Body of pancreas (tissue), 4 donors: ENCODE measurements at regions not wholly inside any gene's neighbourhood (a gene's known extent, or its start where the extent isn't known, plus 50 kb on each side); places are given as distances from the start of the nearest gene placed in this dataset.

Experiments
- ATAC-seq: fragments of 150-250 bp; one replicate; pipeline ENCODE4 v1.9.1; 2016
- DNase-seq, 4 donors: peaks; one replicate each; pipeline ENCODE4 v3.0.0-alpha.2; 2019
- H3K27ac ChIP-seq, 4 donors: fragments of 200-600 bp; sonication (generic); 1 replicate in 3 of 4; 2 replicates in 1 of 4; pipeline versions ENCODE4 v1.5.1 to v1.6.1; 2016 to 2019; ENCODE audit warnings: mild to moderate bottlenecking in 1 of 4, mixed read lengths in 1 of 4, moderate library complexity in 1 of 4
- H3K27me3 ChIP-seq, 2 donors: fragments of 200-600 bp; sonication (generic); one replicate each; pipeline ENCODE4 v1.6.0; 2016; ENCODE audit warnings: mild to moderate bottlenecking in 1 of 2
- H3K36me3 ChIP-seq, 2 donors: fragments of 200-600 bp; sonication (generic); replicated peaks in 1 of 2; 2 replicates each; pipeline ENCODE4 v1.5.1; 2016; ENCODE audit warnings: low read depth in 2 of 2; ENCODE audit not compliant: insufficient read depth in 1 of 2
- H3K4me1 ChIP-seq: fragments of 200-600 bp; sonication (generic); one replicate; pipeline ENCODE4 v1.6.0; 2016
- H3K4me3 ChIP-seq, 2 donors: fragments of 200-600 bp; sonication (generic); 1 replicate in 1 of 2; 2 replicates in 1 of 2; pipeline ENCODE4 v1.5.1; 2016 to 2019
- H3K9me3 ChIP-seq, 3 donors: fragments of 200-600 bp; sonication (generic); 1 replicate in 2 of 3; 2 replicates in 1 of 3; pipeline ENCODE4 v1.5.1; 2016
- POLR2A ChIP-seq, 3 donors: fragments of 450-650 bp; IDR thresholded peaks; one replicate each; pipeline ENCODE4 v1.6.1; 2016; ENCODE audit warnings: antibody characterized with exemption in 3 of 3, mild to moderate bottlenecking in 2 of 3
- WGBS, 2 donors: methylation state at CpG; one replicate each; pipeline ENCODE4 v1.1.5; 2017; 5-methylcytosine and 5-hydroxymethylcytosine counted together
- intact Hi-C: fragments of 100-400 bp; cut with DNase I; formaldehyde crosslinking; loops from one replicate; pipeline ENCODE4 v1.15.1; 2023
- TF ChIP-seq, protein P1 (sequence below), 7 experiments: fragments of 450-650 bp in 4 of 7; fragments of 200-600 bp in 3 of 7; sonication (generic) in 3 of 7; IDR thresholded peaks; one replicate each; pipeline ENCODE4 v1.5.1; 2016 to 2019; ENCODE audit warnings: antibody characterized with exemption in 7 of 7

DNA sequence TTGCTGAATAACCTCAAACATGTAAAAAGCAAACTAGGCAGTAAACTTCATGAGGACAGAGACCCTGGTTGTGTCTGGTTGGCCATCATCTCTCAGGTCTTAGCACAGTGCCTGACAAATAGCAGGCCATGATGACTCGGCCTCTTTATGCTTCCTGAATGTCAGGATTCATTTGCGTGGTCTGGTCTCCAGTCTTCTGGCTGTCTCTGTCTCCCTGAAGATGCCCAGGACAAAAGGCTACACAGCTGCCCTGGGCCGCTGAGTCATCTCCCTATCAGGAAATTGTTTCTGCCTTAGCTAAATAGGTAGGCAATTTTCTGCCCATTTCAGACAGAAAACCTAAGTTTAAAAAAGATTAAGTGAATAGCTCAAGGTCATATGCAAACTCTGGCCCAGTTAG, 84.1 kb upstream of the FNDC3A start:
- ATAC-seq (no peak), DNase-seq (peak in 1 of 4 donors; percentile 9)
- TF ChIP-seq, protein P1, sequence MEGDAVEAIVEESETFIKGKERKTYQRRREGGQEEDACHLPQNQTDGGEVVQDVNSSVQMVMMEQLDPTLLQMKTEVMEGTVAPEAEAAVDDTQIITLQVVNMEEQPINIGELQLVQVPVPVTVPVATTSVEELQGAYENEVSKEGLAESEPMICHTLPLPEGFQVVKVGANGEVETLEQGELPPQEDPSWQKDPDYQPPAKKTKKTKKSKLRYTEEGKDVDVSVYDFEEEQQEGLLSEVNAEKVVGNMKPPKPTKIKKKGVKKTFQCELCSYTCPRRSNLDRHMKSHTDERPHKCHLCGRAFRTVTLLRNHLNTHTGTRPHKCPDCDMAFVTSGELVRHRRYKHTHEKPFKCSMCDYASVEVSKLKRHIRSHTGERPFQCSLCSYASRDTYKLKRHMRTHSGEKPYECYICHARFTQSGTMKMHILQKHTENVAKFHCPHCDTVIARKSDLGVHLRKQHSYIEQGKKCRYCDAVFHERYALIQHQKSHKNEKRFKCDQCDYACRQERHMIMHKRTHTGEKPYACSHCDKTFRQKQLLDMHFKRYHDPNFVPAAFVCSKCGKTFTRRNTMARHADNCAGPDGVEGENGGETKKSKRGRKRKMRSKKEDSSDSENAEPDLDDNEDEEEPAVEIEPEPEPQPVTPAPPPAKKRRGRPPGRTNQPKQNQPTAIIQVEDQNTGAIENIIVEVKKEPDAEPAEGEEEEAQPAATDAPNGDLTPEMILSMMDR (IDR thresholded peaks at IDR 0.05): no peak
- no peak for TF ChIP-seq POLR2A (IDR thresholded peaks at IDR 0.05)
- WGBS, 2 donors: 61 to 82% methylated on average over 2 to 3 of the region's 3 CpGs
- peak overlapping the region in 1 of 4 donors; percentile 29 for H3K27ac ChIP-seq
- no peak overlapping the region for H3K4me3 ChIP-seq
- intact Hi-C loops: no loop called here
- H3K4me1 ChIP-seq: peaks cover 12% of the 10 kb centered on the region
- H3K36me3 ChIP-seq: no peaks in the 10 kb centered on the region
- H3K27me3 ChIP-seq: no peaks in the 10 kb centered on the region
- H3K9me3 ChIP-seq: no peaks in the 10 kb centered on the region

DNA sequence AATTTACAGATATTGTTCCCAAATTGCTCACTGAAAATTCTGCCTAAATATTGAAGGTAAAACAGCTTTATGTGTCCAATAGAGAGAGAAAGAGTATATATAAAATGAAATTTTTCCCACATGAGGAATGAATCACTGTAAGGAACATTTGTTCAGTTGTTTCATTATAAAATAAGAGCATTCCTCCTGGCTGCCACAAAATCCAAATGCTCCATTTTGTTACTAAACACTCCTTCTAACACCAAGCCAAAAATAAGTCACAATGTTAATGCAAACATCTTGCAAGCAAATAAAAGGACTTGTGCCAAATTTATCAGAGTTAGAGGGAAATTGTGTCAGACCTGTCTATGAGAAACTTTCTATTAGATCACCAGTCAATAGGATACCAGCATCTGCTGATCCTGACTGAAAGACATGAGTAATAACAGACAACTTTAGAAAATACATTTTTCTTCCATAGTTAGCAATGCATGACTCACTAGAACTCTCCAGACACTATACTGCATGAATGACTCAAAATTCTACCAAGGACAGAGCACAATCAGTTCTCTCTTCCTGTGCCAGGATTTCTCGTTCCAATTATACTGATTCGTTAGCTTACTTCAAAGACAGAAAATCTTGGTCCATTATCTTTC, 83.5 kb upstream of the FNDC3A start:
- TF ChIP-seq POLR2A (IDR thresholded peaks at IDR 0.05): no peak
- TF ChIP-seq, protein P1 (IDR thresholded peaks at IDR 0.05): no peak
- H3K4me3 ChIP-seq: no peak overlapping the region
- H3K4me1 ChIP-seq: peaks cover 12% of the 10 kb centered on the region
- no peaks in the 10 kb centered on the region for H3K36me3 ChIP-seq
- intact Hi-C loops: no loop called here
- no peak for DNase-seq
- no peaks in the 10 kb centered on the region for H3K27me3 ChIP-seq
- WGBS, 2 donors: 9 to 14% methylated on average over 2 of the region's 2 CpGs
- H3K9me3 ChIP-seq: no peaks in the 10 kb centered on the region
- H3K27ac ChIP-seq: peak overlapping the region in 2 of 4 donors; percentile 6 to 29
- ATAC-seq: peak; percentile 68

DNA sequence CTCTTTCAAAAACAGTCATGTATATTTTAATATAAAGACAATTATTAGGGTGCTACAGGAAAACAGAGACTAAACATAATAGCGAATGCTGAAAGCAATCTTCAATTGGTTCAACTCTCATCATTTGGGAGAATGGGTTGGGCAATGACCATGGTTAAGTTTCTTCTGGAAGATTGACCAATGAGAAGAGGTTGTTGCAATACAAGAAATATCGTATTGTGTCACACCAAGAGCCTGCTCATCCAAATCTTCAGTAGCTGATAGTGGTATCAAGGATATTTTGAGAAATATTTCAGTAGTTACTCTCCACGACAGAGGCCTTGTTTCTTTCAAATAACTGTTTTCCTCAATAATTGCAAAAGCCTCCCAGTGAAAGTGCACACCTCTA, 83.0 kb upstream of the FNDC3A start:
- DNase-seq (no peak), ATAC-seq (no peak)
- H3K4me3 ChIP-seq: no peak overlapping the region
- no peaks in the 10 kb centered on the region for H3K36me3 ChIP-seq
- H3K27ac ChIP-seq: peak overlapping the region in 1 of 4 donors; percentile 29
- no peaks in the 10 kb centered on the region for H3K27me3 ChIP-seq
- TF ChIP-seq, protein P1 (IDR thresholded peaks at IDR 0.05): no peak
- no peak for TF ChIP-seq POLR2A (IDR thresholded peaks at IDR 0.05)
- intact Hi-C loops: no loop called here
- H3K4me1 ChIP-seq: peaks cover 12% of the 10 kb centered on the region
- 72 to 93% methylated on average over 3 of the region's 3 CpGs for WGBS, 2 donors
- H3K9me3 ChIP-seq: no peaks in the 10 kb centered on the region

DNA sequence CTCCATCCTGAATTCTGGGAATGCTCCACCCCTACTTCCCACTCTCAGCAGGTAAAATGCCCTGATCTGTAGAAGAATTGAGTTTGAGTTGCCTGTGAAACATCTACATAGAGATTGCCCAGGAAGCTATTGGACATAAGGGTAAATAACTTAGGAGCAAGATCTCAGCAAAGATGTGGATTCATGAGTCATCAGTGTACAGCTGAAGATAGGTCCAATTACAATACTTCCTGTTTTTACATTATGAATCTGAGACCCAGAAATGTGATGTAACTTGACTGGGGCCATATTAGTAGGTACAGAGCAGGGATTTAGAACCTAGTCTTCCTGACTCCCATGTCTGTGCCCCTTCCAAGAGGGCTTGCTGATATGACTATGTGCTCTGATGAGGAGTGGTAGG, 79.4 kb upstream of the FNDC3A start:
- TF ChIP-seq POLR2A (IDR thresholded peaks at IDR 0.05): no peak
- TF ChIP-seq, protein P1 (IDR thresholded peaks at IDR 0.05): no peak
- Histone ChIP-seq H3K27me3 (no peaks in the 10 kb centered on the region), H3K9me3 (no peaks in the 10 kb centered on the region), H3K27ac (no peak overlapping the region), H3K36me3 (no peaks in the 10 kb centered on the region), H3K4me1 (peaks cover 12% of the 10 kb centered on the region), H3K4me3 (no peak overlapping the region)
- DNase-seq (no peak), ATAC-seq (no peak)
- intact Hi-C loops: no loop called here

DNA sequence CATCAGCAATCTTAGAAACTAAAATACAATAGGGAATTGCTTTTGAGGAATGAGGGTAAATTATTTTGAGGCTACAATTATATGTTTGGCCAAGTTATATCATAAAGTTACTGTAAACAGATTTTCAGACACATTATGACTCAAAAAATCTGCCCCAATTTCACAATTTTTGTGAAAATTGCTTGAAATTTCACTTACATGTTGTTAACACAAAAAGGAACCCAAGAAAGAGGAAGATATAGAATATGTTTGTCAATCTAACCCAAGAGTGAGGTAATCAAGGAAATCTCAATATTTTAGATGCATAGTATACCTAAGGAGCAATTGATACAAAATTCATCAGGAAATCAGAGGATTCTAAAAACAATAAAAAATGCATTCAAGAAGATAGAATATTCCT, 73.9 kb upstream of the FNDC3A start:
- no peaks in the 10 kb centered on the region for H3K36me3 ChIP-seq
- no peak for TF ChIP-seq POLR2A (IDR thresholded peaks at IDR 0.05)
- TF ChIP-seq, protein P1 (IDR thresholded peaks at IDR 0.05): no peak
- H3K27me3 ChIP-seq: no peaks in the 10 kb centered on the region
- intact Hi-C loops: no loop called here
- no peak overlapping the region for H3K27ac ChIP-seq
- no peak for ATAC-seq
- DNase-seq: no peak
- no peak overlapping the region for H3K4me3 ChIP-seq
- H3K4me1 ChIP-seq: no peaks in the 10 kb centered on the region
- H3K9me3 ChIP-seq: no peaks in the 10 kb centered on the region
